Neural cell (in vitro differentiated cells): ENCODE measurements at regions not wholly inside any gene's neighbourhood (a gene's known extent, or its start where the extent isn't known, plus 50 kb on each side); places are given as distances from the start of the nearest gene placed in this dataset.

Experiments used
- POLR2AphosphoS5 ChIP-seq: IDR thresholded peaks from 2 replicates; pipeline ENCODE4 v1.6.1; 2012
- TAF1 ChIP-seq: IDR thresholded peaks from 2 replicates; pipeline ENCODE4 v1.6.1; 2012; ENCODE audit warnings: low read depth
- TF ChIP-seq, protein P1 (sequence below): fragments of 450-650 bp; IDR thresholded peaks from 2 replicates; pipeline ENCODE4 v1.5.1; 2014; ENCODE audit warnings: antibody characterized with exemption, mild to moderate bottlenecking, moderate library complexity; ENCODE audit not compliant: poor library complexity, severe bottlenecking
- TF ChIP-seq, protein P2 (sequence below): IDR thresholded peaks from 2 replicates; pipeline ENCODE4 v1.6.1; 2012; ENCODE audit warnings: borderline replicate concordance

DNA sequence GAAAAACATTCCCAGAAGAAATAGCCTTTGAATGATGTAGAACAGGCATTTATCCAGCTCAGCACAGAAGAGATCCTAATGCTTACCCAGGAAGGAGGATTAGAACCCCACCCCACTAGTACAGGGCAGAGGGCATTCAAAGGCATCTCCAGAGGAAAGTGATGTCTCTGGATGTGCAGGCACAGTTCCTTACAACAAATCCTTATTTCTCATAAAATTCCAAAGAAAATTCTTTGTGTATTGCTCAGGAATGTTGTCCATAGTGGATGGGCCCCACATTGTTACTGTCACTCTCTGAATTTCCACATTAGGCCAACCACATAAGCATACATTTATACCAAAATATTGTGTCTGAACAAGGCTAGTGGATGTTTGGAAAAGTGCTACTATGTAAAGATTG lies 243.0 kb downstream of the ADRA2A start:
- TF ChIP-seq, protein P1, sequence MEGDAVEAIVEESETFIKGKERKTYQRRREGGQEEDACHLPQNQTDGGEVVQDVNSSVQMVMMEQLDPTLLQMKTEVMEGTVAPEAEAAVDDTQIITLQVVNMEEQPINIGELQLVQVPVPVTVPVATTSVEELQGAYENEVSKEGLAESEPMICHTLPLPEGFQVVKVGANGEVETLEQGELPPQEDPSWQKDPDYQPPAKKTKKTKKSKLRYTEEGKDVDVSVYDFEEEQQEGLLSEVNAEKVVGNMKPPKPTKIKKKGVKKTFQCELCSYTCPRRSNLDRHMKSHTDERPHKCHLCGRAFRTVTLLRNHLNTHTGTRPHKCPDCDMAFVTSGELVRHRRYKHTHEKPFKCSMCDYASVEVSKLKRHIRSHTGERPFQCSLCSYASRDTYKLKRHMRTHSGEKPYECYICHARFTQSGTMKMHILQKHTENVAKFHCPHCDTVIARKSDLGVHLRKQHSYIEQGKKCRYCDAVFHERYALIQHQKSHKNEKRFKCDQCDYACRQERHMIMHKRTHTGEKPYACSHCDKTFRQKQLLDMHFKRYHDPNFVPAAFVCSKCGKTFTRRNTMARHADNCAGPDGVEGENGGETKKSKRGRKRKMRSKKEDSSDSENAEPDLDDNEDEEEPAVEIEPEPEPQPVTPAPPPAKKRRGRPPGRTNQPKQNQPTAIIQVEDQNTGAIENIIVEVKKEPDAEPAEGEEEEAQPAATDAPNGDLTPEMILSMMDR, result no peak
- TF ChIP-seq TAF1, result no peak
- TF ChIP-seq, protein P2, sequence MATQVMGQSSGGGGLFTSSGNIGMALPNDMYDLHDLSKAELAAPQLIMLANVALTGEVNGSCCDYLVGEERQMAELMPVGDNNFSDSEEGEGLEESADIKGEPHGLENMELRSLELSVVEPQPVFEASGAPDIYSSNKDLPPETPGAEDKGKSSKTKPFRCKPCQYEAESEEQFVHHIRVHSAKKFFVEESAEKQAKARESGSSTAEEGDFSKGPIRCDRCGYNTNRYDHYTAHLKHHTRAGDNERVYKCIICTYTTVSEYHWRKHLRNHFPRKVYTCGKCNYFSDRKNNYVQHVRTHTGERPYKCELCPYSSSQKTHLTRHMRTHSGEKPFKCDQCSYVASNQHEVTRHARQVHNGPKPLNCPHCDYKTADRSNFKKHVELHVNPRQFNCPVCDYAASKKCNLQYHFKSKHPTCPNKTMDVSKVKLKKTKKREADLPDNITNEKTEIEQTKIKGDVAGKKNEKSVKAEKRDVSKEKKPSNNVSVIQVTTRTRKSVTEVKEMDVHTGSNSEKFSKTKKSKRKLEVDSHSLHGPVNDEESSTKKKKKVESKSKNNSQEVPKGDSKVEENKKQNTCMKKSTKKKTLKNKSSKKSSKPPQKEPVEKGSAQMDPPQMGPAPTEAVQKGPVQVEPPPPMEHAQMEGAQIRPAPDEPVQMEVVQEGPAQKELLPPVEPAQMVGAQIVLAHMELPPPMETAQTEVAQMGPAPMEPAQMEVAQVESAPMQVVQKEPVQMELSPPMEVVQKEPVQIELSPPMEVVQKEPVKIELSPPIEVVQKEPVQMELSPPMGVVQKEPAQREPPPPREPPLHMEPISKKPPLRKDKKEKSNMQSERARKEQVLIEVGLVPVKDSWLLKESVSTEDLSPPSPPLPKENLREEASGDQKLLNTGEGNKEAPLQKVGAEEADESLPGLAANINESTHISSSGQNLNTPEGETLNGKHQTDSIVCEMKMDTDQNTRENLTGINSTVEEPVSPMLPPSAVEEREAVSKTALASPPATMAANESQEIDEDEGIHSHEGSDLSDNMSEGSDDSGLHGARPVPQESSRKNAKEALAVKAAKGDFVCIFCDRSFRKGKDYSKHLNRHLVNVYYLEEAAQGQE, result no peak
- TF ChIP-seq POLR2AphosphoS5, result no peak
